HEK293T (cell line): ENCODE measurements at regions not wholly inside any gene's neighbourhood (a gene's known extent, or its start where the extent isn't known, plus 50 kb on each side); places are given as distances from the start of the nearest gene placed in this dataset.

Experiments used
- CTCF ChIA-PET: fragments of 350-600 bp; formaldehyde crosslinking; extraction: SDS; loops from one replicate; lab custom pipeline; 2021; ENCODE audit warnings: antibody characterized with exemption, inconsistent platforms; lab: Yijun Ruan, JAX
- POLR2A ChIA-PET: fragments of 350-600 bp; formaldehyde crosslinking; extraction: SDS; loops from one replicate; lab custom pipeline; 2020; ENCODE audit warnings: antibody characterized with exemption, inconsistent platforms; lab: Yijun Ruan, JAX
- DNase-seq: peaks from one replicate; pipeline ENCODE4 v3.0.0; 2012; ENCODE audit warnings: mixed read lengths; ENCODE audit errors: extremely low spot score
- ARNT ChIP-seq: fragments of 450-650 bp; IDR thresholded peaks from 2 replicates; pipeline ENCODE4 v1.6.1; 2017; ENCODE audit warnings: mild to moderate bottlenecking
- BHLHE40 ChIP-seq: fragments of 450-650 bp; IDR thresholded peaks from 2 replicates; pipeline ENCODE4 v1.6.1; 2016; ENCODE audit warnings: mild to moderate bottlenecking, moderate library complexity, borderline replicate concordance
- CTBP1 ChIP-seq: fragments of 450-650 bp; IDR thresholded peaks from 2 replicates; pipeline ENCODE4 v1.6.1; 2016; ENCODE audit warnings: borderline replicate concordance
- ELF4 ChIP-seq: fragments of 450-650 bp; IDR thresholded peaks from 2 replicates; pipeline ENCODE4 v1.6.1; 2017; ENCODE audit warnings: antibody characterized with exemption
- FOXA1 ChIP-seq: fragments of 450-650 bp; IDR thresholded peaks from 2 replicates; pipeline ENCODE4 v1.6.1; 2016; ENCODE audit warnings: mild to moderate bottlenecking
- FOXK2 ChIP-seq: fragments of 450-650 bp; IDR thresholded peaks from 2 replicates; pipeline ENCODE4 v1.6.1; 2016; ENCODE audit warnings: mild to moderate bottlenecking
- FOXM1 ChIP-seq: fragments of 450-650 bp; IDR thresholded peaks from 2 replicates; pipeline ENCODE4 v1.6.1; 2017; ENCODE audit warnings: mild to moderate bottlenecking, borderline replicate concordance
- HDGF ChIP-seq: fragments of 450-650 bp; IDR thresholded peaks from 2 replicates; pipeline ENCODE4 v1.6.1; 2017; ENCODE audit warnings: antibody characterized with exemption, borderline replicate concordance
- L3MBTL2 ChIP-seq: fragments of 450-650 bp; conservative IDR thresholded peaks from 2 replicates; pipeline ENCODE4 v1.6.1; 2016; ENCODE audit warnings: mild to moderate bottlenecking
- LEF1 ChIP-seq: fragments of 450-650 bp; IDR thresholded peaks from 2 replicates; pipeline ENCODE4 v1.6.1; 2017; ENCODE audit warnings: mild to moderate bottlenecking, borderline replicate concordance
- NFRKB ChIP-seq: fragments of 450-650 bp; IDR thresholded peaks from 2 replicates; pipeline ENCODE4 v1.6.1; 2016; ENCODE audit warnings: mild to moderate bottlenecking, moderate library complexity
- PKNOX1 ChIP-seq: fragments of 450-650 bp; IDR thresholded peaks from 2 replicates; pipeline ENCODE4 v1.6.1; 2016
- SP1 ChIP-seq: fragments of 450-650 bp; IDR thresholded peaks from 2 replicates; pipeline ENCODE4 v1.6.1; 2017
- SUZ12 ChIP-seq: fragments of 450-650 bp; IDR thresholded peaks from 2 replicates; pipeline ENCODE4 v1.6.1; 2016; ENCODE audit warnings: mild to moderate bottlenecking
- TARDBP ChIP-seq: fragments of 450-650 bp; IDR thresholded peaks from 2 replicates; pipeline ENCODE4 v1.6.1; 2016
- ZNF384 ChIP-seq: fragments of 450-650 bp; IDR thresholded peaks from 2 replicates; pipeline ENCODE4 v1.6.1; 2016

DNA sequence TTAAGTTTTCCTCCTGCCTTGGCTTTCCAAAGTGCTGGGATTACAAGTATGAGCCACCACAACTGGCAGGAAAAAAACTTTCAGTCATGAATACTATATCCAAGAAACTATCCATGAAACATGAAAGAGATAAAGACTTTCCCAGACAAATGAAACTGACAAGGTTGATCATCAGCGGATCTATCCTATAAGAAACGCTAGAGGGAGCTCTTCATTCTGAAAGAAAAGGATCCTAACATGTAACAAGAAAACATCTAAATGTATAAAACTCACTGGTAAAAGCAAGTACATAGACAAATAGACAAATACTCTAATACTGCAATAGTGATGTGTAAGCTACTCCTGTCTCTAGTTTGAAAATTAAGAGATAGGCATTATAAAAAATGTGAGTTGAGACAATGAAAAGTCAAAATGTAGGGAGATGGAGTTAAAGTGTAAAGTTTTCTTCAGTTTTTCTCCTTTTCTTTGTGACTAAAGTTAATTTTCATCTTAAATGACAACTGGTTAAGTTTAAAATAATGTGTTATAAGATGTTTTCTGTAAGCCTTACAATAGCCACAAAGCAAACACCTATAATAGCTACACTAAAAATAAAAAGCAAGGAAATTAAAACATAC is 79.6 kb upstream of the TEKT1 start:
- DNase-seq: no peak
- CTCF ChIA-PET: interaction anchor here (0.7 to 1.9 kb wide), 14 partner anchors 10 to 266 kb away, joined by 3 to 21 read pairs (median 4); no protein-coding TSS in a partner anchor
- POLR2A ChIA-PET: interaction anchor here (1.3 kb wide), 1 partner anchor 110 kb away, joined by 3 read pairs; no protein-coding TSS in a partner anchor
- TF ChIP-seq FOXA1 (no peak), ARNT (no peak), SP1 (no peak), LEF1 (no peak), SUZ12 (no peak), FOXK2 (no peak), TARDBP (no peak), ZNF384 (no peak), FOXM1 (no peak), HDGF (no peak), L3MBTL2 (no peak), CTBP1 (no peak)

- POLR2A ChIA-PET: interaction anchor here (0.5 to 0.7 kb wide), 2 partner anchors 109 to 136 kb away, joined by 3 read pairs; no protein-coding TSS in a partner anchor
- CTCF ChIA-PET: interaction anchor here (4.6 kb wide), 1 partner anchor 92 kb away, joined by 36 read pairs; no protein-coding TSS in a partner anchor
- DNase-seq: no peak
- TF ChIP-seq FOXM1 (no peak), PKNOX1 (no peak)
These were observed 80.9 kb upstream of the TEKT1 start for GRCh38 chr17:6912110-6913051.

DNA sequence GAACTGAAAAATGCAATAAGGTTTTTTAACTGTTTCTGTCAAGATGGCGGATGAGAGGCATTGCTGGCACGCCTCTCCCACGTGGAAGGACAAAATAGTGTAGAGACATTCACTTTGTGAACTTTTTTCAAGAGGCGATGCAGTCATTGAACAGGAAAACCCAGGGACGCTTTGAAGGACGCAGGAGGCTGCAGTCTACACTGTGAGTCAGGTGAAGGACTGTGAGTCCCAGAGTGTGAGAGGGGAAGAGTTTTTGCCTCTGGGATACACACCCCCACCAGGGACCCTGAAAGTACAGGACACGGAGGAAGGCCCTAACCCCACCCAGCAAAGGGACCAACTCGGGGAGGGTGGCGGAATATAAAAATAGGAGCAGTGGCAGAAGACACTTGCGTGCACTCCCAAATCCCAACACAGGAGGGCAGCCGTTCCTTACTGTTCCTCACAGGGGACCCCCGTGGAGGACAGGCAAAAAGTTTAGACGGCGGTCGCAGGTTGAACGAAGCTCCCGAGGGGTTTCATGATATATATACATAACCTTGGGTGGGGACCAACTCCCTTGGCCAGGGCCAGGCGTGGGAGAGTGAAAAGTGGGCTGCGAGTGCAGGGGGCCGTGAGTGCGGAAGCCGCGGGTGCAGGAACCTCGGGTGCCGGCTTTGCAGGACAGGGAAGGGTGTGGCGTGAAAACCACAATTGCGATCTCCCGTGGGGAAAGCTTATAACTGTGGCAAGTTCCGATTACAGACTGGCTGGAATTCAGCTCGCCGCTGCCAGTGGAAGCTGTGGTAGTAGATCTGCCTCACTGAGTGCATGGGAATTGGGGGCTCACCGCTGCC is 82.0 kb upstream of the ALOX12 start:
- DNase-seq: peak; percentile 82
- no peak for TF ChIP-seq SUZ12
- no peak for TF ChIP-seq ZNF384
- TF ChIP-seq SP1: no peak
- TF ChIP-seq ELF4: no peak
- no peak for TF ChIP-seq HDGF
- no peak for TF ChIP-seq NFRKB
- no peak for TF ChIP-seq L3MBTL2
- TF ChIP-seq TARDBP: 0 out of 2 replicates have a peak, but pooled peaks have one; percentile 35
- no peak for TF ChIP-seq LEF1
- ChIA-PET CTCF (interaction anchor here (0.6 to 4.6 kb wide), 9 partner anchors 9 to 108 kb away, joined by 3 to 36 read pairs (median 5); no protein-coding TSS in a partner anchor), POLR2A (interaction anchor here (1.0 to 1.7 kb wide), 3 partner anchors 90 to 122 kb away, joined by 4 to 7 read pairs (median 4); partner anchors contain the start of gene SLC16A13)

DNA sequence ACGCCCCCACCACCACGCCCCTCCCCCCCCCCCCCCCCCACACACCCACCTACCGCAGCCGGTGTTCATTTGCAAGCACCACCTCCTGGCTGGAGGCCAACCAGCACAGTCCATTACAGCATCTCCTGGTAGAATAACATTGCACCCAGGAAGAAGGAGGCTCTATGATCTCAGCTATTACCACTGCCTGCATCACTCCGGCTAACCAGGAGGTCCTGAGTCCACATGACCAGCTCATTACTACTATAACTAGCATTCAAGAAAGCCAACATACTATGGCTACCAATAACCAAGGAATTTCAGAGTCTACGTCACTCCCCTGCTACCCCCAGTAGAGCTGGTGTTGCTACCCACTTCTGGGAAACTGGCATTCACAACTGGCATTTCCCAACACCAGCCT is 81.1 kb upstream of the ALOX12 start:
- ChIA-PET CTCF (interaction anchor here (0.9 to 4.6 kb wide), 7 partner anchors 14 to 107 kb away, joined by 3 to 36 read pairs (median 5); no protein-coding TSS in a partner anchor), POLR2A (interaction anchor here (1.0 to 1.7 kb wide), 3 partner anchors 90 to 121 kb away, joined by 4 to 7 read pairs (median 4); partner anchors contain the start of gene SLC16A13)
- DNase-seq: no peak
- TF ChIP-seq TARDBP: no peak
- no peak for TF ChIP-seq L3MBTL2
- TF ChIP-seq SP1: no peak
- no peak for TF ChIP-seq HDGF
- no peak for TF ChIP-seq ELF4

- TF ChIP-seq LEF1 (no peak), SUZ12 (no peak), ELF4 (no peak)
- POLR2A ChIA-PET: interaction anchor here (1.4 to 1.7 kb wide), 2 partner anchors 89 to 106 kb away, joined by 6 to 7 read pairs; no protein-coding TSS in a partner anchor
- no peak for DNase-seq
- CTCF ChIA-PET: interaction anchor here (0.7 to 4.6 kb wide), 3 partner anchors 10 to 89 kb away, joined by 3 to 36 read pairs (median 3); no protein-coding TSS in a partner anchor
These were observed 80.2 kb upstream of the ALOX12 start for GRCh38 chr17:6915620-6916019.

GRCh38 chr17:6919158-6919557 is 76.7 kb upstream of the ALOX12 start:
- no peak for DNase-seq
- CTCF ChIA-PET: no interaction called here
- TF ChIP-seq SP1: no peak
- no peak for TF ChIP-seq PKNOX1
- TF ChIP-seq BHLHE40: no peak
- TF ChIP-seq CTBP1: no peak
- no peak for TF ChIP-seq ELF4
- no peak for TF ChIP-seq ZNF384
- TF ChIP-seq HDGF: no peak
- TF ChIP-seq FOXK2: no peak
- TF ChIP-seq FOXA1: no peak
- TF ChIP-seq L3MBTL2: no peak
- TF ChIP-seq ARNT: no peak
- TF ChIP-seq LEF1: no peak
- no peak for TF ChIP-seq TARDBP
- TF ChIP-seq SUZ12: no peak
- TF ChIP-seq NFRKB: no peak
- no peak for TF ChIP-seq FOXM1
- POLR2A ChIA-PET: no interaction called here
